Tibial nerve (tissue), 3 donors: ENCODE measurements at regions not wholly inside any gene's neighbourhood (a gene's known extent, or its start where the extent isn't known, plus 50 kb on each side); places are given as distances from the start of the nearest gene placed in this dataset.

ENCODE experiments used
- POLR2A ChIP-seq, 2 donors: fragments of 450-650 bp; IDR thresholded peaks; one replicate each; pipeline ENCODE4 v1.6.1; 2017; ENCODE audit warnings: antibody characterized with exemption in 2 of 2, mild to moderate bottlenecking in 2 of 2, moderate library complexity in 2 of 2
- TF ChIP-seq, protein P1 (sequence below), 5 experiments: fragments of 200-600 bp in 3 of 5; fragments of 450-650 bp in 2 of 5; sonication (generic) in 3 of 5; IDR thresholded peaks; one replicate each; pipeline ENCODE4 v1.5.1; 2016 to 2019; ENCODE audit warnings: antibody characterized with exemption in 5 of 5, mild to moderate bottlenecking in 3 of 5, moderate library complexity in 2 of 5

DNA sequence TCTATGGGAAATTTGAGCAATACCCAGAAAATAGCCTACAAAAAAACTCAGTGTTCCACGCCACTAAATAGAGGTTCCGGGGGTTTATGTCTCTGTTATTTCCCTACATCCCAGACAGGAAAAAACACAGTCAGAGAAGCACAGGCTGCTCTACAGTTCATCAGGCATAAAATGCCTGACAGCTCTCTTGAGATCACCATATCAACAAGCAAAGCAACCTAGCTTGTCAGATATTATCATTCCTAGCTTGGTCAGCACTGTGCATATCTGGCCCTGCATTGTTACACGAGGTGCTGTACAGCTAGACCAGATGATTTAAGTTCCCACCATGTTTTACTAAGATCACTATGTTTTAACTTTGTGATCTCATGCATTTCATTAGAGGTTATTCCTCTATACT lies 172.6 kb downstream of the PTPRC start:
- TF ChIP-seq, protein P1, sequence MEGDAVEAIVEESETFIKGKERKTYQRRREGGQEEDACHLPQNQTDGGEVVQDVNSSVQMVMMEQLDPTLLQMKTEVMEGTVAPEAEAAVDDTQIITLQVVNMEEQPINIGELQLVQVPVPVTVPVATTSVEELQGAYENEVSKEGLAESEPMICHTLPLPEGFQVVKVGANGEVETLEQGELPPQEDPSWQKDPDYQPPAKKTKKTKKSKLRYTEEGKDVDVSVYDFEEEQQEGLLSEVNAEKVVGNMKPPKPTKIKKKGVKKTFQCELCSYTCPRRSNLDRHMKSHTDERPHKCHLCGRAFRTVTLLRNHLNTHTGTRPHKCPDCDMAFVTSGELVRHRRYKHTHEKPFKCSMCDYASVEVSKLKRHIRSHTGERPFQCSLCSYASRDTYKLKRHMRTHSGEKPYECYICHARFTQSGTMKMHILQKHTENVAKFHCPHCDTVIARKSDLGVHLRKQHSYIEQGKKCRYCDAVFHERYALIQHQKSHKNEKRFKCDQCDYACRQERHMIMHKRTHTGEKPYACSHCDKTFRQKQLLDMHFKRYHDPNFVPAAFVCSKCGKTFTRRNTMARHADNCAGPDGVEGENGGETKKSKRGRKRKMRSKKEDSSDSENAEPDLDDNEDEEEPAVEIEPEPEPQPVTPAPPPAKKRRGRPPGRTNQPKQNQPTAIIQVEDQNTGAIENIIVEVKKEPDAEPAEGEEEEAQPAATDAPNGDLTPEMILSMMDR (IDR thresholded peaks at IDR 0.05): no peak
- no peak for TF ChIP-seq POLR2A (IDR thresholded peaks at IDR 0.05)
